ENCODE measurements at regions not wholly inside any gene's neighbourhood (a gene's known extent, or its start where the extent isn't known, plus 50 kb on each side); places are given as distances from the start of the nearest gene placed in this dataset.

- H3K36me3 ChIP-seq (ENCODE audit: control insufficient read depth, insufficient read depth, low read length), result no peaks in the 10 kb centered on the region
- intact Hi-C loops (cut with micrococcal nuclease; ENCODE audit: unreplicated experiment), result no loop called here
- no peak overlapping the region for H3K27ac ChIP-seq (ENCODE audit: low read length)
- BruUV-seq (replicated peaks), result no TSS peak
- H3K9me3 ChIP-seq (ENCODE audit: control insufficient read depth, insufficient read depth, low read depth, low read length), result no peaks in the 10 kb centered on the region
- DNase-seq (ENCODE audit: low read depth, low spot score), result no peak
- no peaks in the 10 kb centered on the region for H3K27me3 ChIP-seq (ENCODE audit: control insufficient read depth, insufficient read depth, low read length)
- in situ Hi-C loops (cut with HindIII; ENCODE audit: low pct_unique_long_range_greater_than_20kb, low sequenced_read_pairs), result no loop called here
- POLR2A ChIA-PET, result no interaction called here
- CTCF ChIA-PET, result no interaction called here
- H3K4me1 ChIP-seq (ENCODE audit: control insufficient read depth, insufficient read depth, low read length), result no peaks in the 10 kb centered on the region
- no peak overlapping the region for H3K4me3 ChIP-seq (ENCODE audit: low read depth in 2 of 2, low read length in 2 of 2)
- ATAC-seq, result no peak
- no peak for TF ChIP-seq TCF7L2 (IDR thresholded peaks at IDR 0.05; ENCODE audit: low read depth, low read length)
- no peak for TF ChIP-seq CTCF (IDR thresholded peaks at IDR 0.05)
Measured at GRCh38 chr21:27250366-27250765, 283.5 kb upstream of the ADAMTS5 start.

- CTCF ChIA-PET, result no interaction called here
Measured at GRCh38 chr21:27248814-27249213, 281.9 kb upstream of the ADAMTS5 start.

More at GRCh38 chr21:27248814-27249213, 281.9 kb upstream of the ADAMTS5 start:
- Histone ChIP-seq H3K9me3 (ENCODE audit: control insufficient read depth, insufficient read depth, low read depth, low read length) (no peaks in the 10 kb centered on the region), H3K36me3 (ENCODE audit: control insufficient read depth, insufficient read depth, low read length) (no peaks in the 10 kb centered on the region), H3K4me3 (ENCODE audit: low read depth in 2 of 2, low read length in 2 of 2) (no peak overlapping the region), H3K27ac (ENCODE audit: low read length) (no peak overlapping the region), H3K4me1 (ENCODE audit: control insufficient read depth, insufficient read depth, low read length) (no peaks in the 10 kb centered on the region), H3K27me3 (ENCODE audit: control insufficient read depth, insufficient read depth, low read length) (no peaks in the 10 kb centered on the region)
- DNase-seq (ENCODE audit: low read depth, low spot score), result no peak
- ATAC-seq, result no peak
- POLR2A ChIA-PET, result no interaction called here
- intact Hi-C loops (cut with micrococcal nuclease; ENCODE audit: unreplicated experiment) (no loop called here), in situ Hi-C loops (cut with HindIII; ENCODE audit: low pct_unique_long_range_greater_than_20kb, low sequenced_read_pairs) (no loop called here)
- BruUV-seq (replicated peaks), result no TSS peak
- no peak for TF ChIP-seq REST (IDR thresholded peaks at IDR 0.05; ENCODE audit: insufficient read depth in 1 of 2, low read depth in 2 of 2, low read length in 1 of 2)
- TF ChIP-seq POLR2AphosphoS5 (IDR thresholded peaks at IDR 0.05; ENCODE audit: low read depth, low read length), result no peak
- no peak for TF ChIP-seq TCF7L2 (IDR thresholded peaks at IDR 0.05; ENCODE audit: low read depth, low read length)
- TF ChIP-seq CTCF (IDR thresholded peaks at IDR 0.05), result no peak
- TF ChIP-seq SIN3A (IDR thresholded peaks at IDR 0.05; ENCODE audit: borderline replicate concordance, insufficient read depth, low read depth, low read length), result no peak
